K562 (cell line): ENCODE measurements at regions not wholly inside any gene's neighbourhood (a gene's known extent, or its start where the extent isn't known, plus 50 kb on each side); places are given as distances from the start of the nearest gene placed in this dataset.

Experiments used
- CREB3 ChIP-seq: fragments of 450-650 bp; conservative IDR thresholded peaks from 2 replicates; pipeline ENCODE4 v1.6.1; 2016; ENCODE audit warnings: missing genetic modification characterization, low read depth, mild to moderate bottlenecking, missing compliant biosample characterization, moderate library complexity
- RREB1 ChIP-seq: fragments of 250-450 bp; sonication (Bioruptor Pico); IDR thresholded peaks from 2 replicates; pipeline ENCODE4 v1.4.0; 2020
- TEAD2 ChIP-seq: fragments of 450-650 bp; IDR thresholded peaks from 2 replicates; pipeline ENCODE4 v1.6.1; 2016; ENCODE audit warnings: missing genetic modification characterization, control low read depth, missing compliant biosample characterization
- ZNF134 ChIP-seq: fragments of 250-450 bp; sonication (Bioruptor Pico); conservative IDR thresholded peaks from 2 replicates; pipeline ENCODE4 v1.4.0; 2020

GRCh38 chr1:67939186-67939743 is 106.0 kb upstream of the GNG12 start (continued):
- TF ChIP-seq TEAD2 (tag) = no peak
- no peak for TF ChIP-seq ZNF134 (CRISPR knock-in tag)
- no peak for TF ChIP-seq RREB1 (CRISPR knock-in tag)
- no peak for TF ChIP-seq CREB3 (tag)
